HG03025 (cell line): ENCODE measurements at regions not wholly inside any gene's neighbourhood (a gene's known extent, or its start where the extent isn't known, plus 50 kb on each side); places are given as distances from the start of the nearest gene placed in this dataset.
"Not testable (repeated sequence)": the region's sequence is repeated elsewhere in the genome, so short reads cannot be mapped to it uniquely, and the experiment has no call there.

Experiments
- ATAC-seq: cut with Tn5 transposase; IDR thresholded peaks from one replicate; pipeline ENCODE4 v1.9.1; 2021; ENCODE audit warnings: mild to moderate bottlenecking, moderate library complexity; ENCODE audit not compliant: unreplicated experiment, low FRiP score

DNA sequence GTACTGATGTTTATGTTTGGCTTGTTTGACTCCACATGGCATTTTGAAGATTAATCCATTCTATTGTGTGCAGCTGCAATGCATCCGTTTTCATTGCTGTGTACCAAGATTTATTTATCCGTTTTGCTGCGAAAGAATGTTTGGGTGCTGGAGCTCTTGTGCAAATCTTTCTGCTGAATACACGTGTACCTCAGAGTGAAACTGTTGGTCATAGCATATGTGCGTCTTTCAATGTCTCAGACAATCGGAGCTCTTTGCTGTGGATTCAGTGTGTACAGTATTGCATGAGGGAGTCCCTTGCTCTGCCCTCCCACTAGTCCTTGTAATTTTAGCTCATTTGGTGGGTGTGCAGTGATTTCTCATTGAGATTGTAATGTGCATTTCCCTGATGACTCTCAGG lies 545.4 kb downstream of the TBC1D22A start:
- no peak for ATAC-seq

DNA sequence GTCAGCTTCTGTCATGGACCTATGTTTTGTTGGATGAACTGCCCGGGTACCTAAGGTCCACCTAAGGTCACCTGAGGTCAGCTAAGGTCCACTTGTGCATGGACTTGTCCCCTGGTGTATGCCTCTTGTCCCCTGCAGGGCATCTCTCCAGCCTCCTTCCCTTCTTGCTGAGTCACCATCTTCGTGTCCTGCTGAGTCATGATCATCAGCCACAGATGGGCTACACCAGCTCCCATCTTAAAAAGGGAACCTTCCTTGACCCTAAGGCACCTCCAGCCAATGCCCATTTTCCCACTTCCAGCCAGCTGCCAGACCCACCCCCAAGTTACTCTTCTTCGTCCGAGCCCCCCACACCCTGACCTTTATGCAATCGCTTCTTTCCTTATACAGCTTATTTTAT lies 544.9 kb downstream of the TBC1D22A start:
- no peak for ATAC-seq

- no peak for ATAC-seq
Measured at GRCh38 chr22:47304854-47305253, 542.4 kb downstream of the TBC1D22A start.

GRCh38 chr22:47304191-47304831 lies 541.9 kb downstream of the TBC1D22A start:
- no peak for ATAC-seq

DNA sequence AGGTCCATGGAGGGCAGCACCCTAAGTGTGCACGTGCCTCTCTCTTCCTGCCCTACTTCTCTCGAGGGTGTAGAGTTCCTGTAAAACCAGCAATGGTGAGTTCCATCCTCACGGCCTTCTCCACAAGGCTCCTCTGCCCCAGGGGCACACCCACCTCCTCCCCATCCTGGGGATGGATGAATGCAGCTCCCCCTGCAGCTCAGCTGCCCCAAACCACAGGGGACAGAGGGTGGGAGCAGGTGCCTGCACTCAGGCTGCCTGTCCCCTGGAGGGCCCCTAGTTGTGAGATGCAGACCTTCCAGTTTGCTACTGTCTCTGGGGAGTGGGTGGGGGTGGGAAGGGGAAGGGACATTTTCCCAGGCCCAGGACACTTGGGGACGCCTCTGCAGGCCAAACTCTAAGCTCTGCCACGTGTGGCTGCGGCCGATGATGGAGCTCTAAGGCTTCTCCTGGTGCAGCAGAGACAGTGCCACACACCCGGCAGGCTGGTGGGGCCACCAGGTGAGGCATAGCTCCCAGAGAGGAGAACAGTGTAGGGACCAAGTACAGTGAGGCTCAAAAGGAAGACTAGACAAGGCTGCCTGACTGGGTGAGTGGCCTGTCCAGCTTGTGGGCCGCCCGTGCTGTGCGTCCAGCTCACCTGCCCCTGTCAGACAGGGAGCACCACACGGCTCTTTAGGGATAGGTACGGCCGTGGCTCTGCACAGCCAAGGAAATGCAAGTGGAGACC lies 540.9 kb downstream of the TBC1D22A start:
- no peak for ATAC-seq

DNA sequence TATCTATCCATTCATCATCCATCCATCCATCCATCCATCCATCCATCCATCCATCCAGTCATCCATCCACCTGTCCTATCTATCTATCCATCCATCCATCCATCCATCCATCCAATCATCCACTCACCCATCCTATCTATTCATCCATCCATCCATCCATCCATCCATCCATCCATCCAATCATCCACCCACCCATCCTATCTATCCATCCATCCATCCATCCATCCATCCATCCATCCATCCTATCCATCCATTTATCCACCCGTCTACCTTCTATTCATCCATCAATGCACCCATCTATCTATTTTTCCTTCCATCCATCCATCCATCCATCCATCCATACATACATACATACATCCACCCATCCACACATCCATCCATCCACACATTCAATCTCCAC lies 540.1 kb downstream of the TBC1D22A start:
- ATAC-seq = not testable (repeated sequence)

DNA sequence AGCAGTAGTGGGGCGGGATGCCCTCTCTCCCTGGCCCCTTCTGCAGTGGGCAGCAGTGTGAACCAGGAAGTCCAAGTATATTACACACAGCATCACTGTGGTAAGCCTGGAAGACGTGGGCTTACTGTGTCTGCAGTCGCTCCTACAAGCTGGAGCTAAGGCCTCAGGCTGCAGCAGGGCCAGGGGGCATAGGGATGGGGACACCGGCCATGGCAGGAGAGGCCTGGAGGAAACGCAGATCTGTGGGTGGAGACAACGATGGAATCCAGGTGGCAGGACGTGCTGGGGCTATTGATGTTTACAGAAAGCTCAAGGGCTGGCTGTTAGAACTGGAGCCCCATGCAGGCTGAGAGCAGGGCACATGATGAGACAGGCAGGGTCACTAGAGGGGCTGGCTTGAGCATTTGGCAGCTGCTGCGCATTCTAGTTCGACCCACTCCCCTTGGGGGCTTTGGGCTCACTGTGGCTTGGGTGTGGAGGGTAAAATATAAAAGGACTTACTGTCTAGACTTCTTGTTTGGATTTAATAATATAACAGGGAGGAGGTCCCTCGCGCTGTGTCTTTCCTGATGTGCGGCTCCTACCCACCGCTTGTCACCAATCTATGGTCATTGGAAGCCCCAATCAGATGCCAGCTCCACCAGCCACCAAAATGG lies 539.5 kb downstream of the TBC1D22A start:
- no peak for ATAC-seq

- ATAC-seq = no peak
Measured at GRCh38 chr22:47300698-47301405, 538.4 kb downstream of the TBC1D22A start.

DNA sequence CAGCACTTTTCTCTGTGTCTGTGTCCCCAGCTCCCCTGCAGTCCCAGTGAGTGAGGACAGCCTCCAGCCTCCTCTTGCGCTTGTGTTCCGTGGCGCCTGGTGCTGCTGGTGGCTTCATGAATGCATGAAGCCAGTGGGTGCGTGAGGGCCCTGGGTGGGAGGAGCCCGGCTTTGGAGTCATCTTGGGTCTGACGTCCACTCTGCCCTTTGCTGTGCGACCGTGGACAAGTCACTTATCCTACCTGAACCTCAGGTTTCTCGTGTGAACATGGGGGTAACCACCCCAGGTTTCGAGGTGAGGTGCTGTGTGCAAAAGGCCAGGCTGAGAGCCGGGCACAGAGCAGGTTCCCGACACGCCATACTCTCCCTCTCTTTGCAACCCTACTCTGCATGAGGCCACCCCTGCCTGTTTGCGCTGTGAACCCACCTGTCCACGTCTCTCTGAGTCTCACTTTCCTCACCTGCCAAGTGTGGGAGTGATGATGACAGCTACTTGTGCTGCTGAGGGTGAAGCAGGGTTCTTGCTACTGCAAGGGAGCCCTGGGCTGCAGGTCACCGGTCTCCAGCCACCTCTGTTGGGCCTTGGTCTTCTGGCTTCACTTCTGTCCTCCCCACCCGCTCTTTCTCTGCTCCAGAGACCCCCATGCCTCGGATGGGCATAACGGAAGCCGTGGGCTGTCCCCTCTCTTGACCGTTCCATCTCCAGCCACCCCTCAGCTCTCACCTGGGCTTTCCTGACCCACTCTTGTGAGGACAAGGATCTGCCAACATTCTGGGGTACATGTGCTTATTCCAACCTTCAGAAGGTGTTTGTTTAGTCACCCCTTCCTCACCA lies 537.6 kb downstream of the TBC1D22A start:
- no peak for ATAC-seq

DNA sequence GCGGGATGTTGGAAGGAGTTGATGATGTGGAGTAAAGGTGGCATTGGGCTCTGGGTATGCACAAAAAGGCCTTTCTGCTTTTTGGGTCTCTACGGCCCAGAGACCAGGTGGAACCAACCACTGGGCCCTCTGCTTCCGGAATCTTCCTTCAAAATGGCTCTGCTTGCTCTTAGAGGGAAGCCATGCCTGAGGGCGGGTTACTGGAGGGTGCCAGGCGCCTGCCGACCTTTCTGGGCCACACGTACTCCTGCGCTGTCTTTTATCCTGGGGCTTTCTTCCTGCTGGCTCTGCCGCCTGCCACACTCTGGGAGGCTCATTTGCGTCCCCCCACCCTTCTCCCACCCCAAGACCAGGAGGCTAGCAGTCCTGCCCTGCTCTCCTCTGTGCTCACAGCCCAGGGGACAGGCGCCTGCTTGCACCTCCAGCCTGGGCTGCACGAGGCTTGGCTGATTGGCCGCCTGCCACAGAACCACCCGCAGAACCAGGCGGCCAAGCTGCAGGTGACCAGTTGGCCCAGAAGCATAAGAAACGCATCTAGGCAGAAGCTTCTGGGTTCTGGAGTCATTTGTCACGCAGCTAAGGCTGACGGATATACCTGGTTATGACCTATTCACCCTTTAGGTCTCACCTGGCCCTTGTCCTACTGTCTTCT lies 536.9 kb downstream of the TBC1D22A start:
- ATAC-seq = no peak

DNA sequence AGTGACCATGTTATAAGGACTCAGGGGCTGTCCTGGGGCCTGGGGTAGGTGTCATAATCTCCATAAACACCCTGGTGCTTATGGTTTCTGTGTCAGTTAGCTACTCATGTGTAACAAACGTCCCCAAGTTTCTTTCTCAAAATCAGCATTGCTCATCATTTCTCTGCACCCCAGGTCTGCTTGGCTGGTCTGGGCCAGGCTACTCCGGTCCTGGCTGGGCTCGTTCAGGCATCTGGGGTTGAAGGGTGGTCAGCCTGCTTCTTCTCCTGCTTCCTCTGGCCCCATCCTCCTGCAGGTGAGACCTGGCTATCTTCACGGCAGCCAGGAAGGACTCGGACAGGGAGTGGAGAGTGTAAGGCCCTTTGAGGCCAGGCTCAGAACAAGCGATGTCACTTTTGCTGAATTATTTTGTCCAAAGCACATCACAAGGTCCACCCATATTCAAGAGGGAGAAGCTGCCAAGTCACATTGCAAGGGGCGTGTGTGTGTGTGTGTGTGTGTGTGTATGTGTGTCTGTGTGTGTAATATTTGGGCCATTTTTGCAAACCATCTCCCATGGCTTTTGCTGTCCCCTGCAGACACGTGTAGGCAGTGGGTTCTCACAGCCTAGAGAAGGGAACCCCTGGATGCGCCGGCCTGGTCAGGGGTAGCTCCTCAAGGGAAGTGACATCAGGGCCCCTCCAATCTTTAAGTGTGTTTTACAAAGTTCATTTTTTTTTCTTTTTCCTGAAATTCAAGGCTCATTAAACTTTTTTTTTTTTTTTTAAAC lies 535.8 kb downstream of the TBC1D22A start:
- no peak for ATAC-seq

DNA sequence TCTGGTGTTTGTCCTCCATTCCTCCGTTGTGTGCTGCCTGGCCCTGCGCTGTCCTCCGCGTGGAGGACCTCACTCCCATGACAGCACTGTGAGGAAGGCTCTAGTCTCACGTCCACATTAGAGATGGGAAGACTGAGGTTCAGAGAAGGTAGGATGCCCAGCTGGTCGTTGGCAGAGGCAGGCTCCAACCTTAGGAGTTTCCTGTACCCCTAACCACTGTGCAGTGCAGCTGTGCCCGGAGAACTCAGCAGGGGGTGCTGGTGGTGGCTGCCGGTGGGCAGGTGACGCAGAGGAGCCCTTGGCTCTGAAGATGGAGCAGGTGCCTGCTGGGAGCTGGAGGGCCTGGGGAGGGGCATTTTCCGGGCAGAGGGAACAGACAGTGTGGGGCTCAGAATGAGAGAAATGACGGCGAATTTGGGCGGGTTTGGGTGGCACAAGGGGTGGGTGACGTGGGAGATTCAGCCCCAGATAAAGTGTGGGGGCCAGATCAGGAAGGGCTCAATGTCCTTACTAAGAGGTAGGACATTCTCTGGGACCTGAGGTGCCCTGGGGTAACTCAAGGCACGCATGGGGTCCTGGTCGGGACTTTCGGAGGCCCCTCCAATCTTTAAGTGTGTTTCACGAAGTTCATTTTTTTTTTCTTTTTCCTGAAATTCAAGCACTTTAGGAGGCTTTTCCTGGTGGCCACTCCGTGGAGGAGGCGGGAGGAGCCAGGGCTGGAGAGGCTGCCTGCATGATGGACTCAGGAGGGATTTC lies 535.0 kb downstream of the TBC1D22A start:
- no peak for ATAC-seq

DNA sequence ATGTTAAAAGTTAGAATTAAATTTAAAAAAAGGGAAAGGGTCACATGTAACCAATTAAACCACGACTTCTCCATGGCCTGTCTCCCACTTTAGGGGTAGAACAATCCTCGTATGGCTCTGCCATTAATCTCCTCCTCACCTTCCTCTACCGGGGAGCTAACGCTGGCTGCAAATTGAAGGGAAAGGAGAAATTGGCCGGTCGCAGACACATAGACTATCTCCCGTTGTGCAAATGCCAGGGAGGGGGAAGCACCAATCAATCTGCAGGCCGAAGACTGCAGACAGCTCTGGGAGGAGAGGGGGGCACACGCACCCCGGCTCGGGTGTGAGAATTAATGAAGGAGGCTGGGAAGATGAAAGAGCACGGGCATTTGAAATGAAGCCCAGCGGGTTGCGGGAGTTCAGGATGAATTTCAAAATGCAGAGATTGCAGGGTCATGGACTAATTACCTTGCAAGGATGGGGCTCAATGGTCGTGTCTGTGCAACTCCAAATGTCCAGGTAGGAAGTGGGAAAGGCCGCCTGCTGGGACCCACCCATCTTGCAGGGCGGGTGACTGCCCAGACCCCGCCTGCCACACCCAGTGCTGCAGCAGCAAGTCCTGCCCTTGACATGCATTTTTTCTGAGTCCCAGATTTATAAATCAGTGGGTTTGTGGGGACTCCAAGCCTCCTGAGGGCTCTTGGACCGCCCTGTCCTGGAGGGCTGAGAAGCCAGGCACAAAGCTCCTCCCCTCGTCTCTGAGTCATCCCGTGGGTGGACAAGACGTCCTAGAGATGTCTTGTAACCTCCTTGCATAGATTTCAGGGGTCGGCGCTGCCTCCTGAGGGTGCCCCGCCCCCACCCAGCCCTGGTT lies 534.2 kb downstream of the TBC1D22A start:
- ATAC-seq = no peak

DNA sequence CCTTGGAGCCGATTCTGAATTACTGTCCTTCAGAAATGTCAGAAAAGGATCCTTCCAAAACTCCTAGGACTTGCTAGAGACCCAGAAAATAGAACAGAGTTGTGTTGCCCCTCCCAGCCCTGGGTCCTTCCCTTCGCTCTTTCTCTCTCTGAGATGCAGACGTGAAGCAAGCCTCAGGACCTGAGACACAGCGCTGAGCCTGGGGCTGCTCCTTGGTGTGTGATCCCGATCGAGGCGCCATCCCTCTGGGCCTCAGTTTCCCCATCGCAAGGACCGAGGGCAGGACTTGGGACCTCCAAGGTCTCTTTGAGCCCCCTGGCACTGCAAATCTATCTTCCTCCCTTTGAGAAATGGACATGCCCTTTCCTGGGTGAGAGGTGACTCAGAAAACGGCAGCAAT lies 533.5 kb downstream of the TBC1D22A start:
- ATAC-seq = no peak

DNA sequence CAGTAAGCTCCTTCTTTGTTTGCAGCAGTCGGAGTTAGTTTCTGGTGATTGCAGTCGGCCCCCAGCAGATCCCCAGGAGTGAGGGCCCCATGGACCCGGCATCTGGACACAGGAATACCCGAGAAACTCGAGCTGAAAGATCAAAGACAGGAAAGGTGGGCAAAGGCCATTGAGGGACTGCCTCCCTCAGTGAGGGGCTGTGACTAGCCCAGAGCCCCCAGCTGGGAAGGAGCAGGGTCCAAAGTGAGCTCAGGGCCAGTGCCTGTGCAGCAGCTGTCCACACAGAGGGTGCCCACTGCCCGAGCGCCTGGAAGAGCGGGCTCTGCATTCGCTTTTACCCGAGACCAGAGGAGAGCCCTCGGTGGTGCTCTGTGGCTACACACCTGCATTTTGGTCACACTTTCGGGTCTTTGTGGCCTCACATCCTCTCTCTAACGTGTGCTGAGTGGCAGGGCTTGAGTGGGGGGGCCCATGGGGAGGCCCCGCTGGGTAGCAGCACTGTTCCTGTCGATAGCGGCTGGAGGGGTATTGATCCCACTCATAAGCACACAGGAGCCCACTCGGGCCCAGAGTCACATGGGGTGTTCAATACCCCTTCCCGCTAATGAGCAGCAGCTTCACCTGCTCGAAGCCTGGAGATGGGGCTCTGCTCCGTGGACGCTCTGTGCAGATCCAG lies 532.9 kb downstream of the TBC1D22A start:
- no peak for ATAC-seq

- ATAC-seq = no peak
Measured at GRCh38 chr22:47294576-47294975, 532.1 kb downstream of the TBC1D22A start.

DNA sequence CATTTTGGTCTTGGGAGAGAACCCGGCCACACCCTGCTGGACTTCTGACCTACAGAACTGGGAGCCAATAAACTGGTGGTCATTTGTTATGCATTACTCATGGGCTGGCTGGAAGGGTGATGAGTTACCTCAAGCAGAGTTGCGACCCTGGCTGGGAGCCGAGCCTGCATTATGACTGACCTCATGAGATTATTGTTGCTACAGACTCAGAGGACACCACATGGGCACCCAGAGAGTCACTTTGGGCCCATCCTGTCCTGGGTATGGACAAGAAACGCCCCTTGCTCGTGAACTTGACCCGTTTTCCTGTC lies 531.7 kb downstream of the TBC1D22A start:
- no peak for ATAC-seq
